ENCODE measurements at regions not wholly inside any gene's neighbourhood (a gene's known extent, or its start where the extent isn't known, plus 50 kb on each side); places are given as distances from the start of the nearest gene placed in this dataset.

GRCh38 chr6:67353861-67354260 is 1281.2 kb upstream of the ADGRB3 start:
- no peaks in the 10 kb centered on the region for H3K4me1 Mint-ChIP-seq (ENCODE audit: low read depth)
- ChIA-PET CTCF (no interaction called here), POLR2A (no interaction called here)
- no peak overlapping the region for H3K4me3 Mint-ChIP-seq
- no peak overlapping the region for H3K27ac Mint-ChIP-seq
- H3K36me3 Mint-ChIP-seq (ENCODE audit: low read depth) = no peaks in the 10 kb centered on the region
- ATAC-seq (no peak), DNase-seq (no peak)
- H3K9me3 Mint-ChIP-seq (ENCODE audit: insufficient read depth) = peaks cover 5% of the 10 kb centered on the region
- no peaks in the 10 kb centered on the region for H3K27me3 Mint-ChIP-seq (ENCODE audit: low read depth)

DNA sequence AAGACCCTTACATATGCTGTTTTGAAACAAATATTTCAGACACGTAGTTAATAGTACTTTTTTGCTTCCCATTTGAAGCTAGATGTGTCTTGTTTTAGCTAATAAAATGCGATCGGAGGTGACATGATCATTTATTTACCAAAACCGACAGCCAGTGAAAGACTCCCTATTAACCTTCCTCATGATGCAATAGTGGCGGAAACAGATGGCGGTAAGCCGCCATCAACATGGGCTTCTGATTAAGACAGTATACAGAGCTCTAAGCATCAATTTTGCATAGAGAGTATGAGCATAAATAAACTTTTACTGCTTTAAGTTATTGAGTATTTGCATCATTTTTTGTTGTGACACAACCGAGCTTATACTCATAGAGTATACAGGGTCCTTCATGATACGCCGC is 1282.4 kb upstream of the ADGRB3 start:
- Mint-ChIP-seq H3K27ac (no peak overlapping the region), H3K27me3 (ENCODE audit: low read depth) (no peaks in the 10 kb centered on the region), H3K4me1 (ENCODE audit: low read depth) (no peaks in the 10 kb centered on the region), H3K4me3 (no peak overlapping the region), H3K36me3 (ENCODE audit: low read depth) (no peaks in the 10 kb centered on the region), H3K9me3 (ENCODE audit: insufficient read depth) (peaks cover 5% of the 10 kb centered on the region)
- DNase-seq (no peak), ATAC-seq (no peak)
- ChIA-PET CTCF (no interaction called here), POLR2A (no interaction called here)

- no peak for ATAC-seq
- no peaks in the 10 kb centered on the region for H3K36me3 Mint-ChIP-seq (ENCODE audit: low read depth)
These were observed 1284.4 kb upstream of the ADGRB3 start for GRCh38 chr6:67350729-67351128.

GRCh38 chr6:67345946-67346345 is 1289.1 kb upstream of the ADGRB3 start:
- Mint-ChIP-seq H3K4me1 (ENCODE audit: low read depth) (no peaks in the 10 kb centered on the region), H3K36me3 (ENCODE audit: low read depth) (no peaks in the 10 kb centered on the region), H3K4me3 (no peak overlapping the region), H3K27ac (no peak overlapping the region), H3K27me3 (ENCODE audit: low read depth) (no peaks in the 10 kb centered on the region), H3K9me3 (ENCODE audit: insufficient read depth) (peaks cover 12% of the 10 kb centered on the region)
- ChIA-PET POLR2A (no interaction called here), CTCF (no interaction called here)
- DNase-seq (no peak), ATAC-seq (no peak)

More at GRCh38 chr6:67350729-67351128, 1284.4 kb upstream of the ADGRB3 start:
- DNase-seq = no peak
- no peaks in the 10 kb centered on the region for H3K4me1 Mint-ChIP-seq (ENCODE audit: low read depth)
- CTCF ChIA-PET = no interaction called here
- peaks cover 15% of the 10 kb centered on the region for H3K9me3 Mint-ChIP-seq (ENCODE audit: insufficient read depth)
- no peak overlapping the region for H3K4me3 Mint-ChIP-seq
- no peaks in the 10 kb centered on the region for H3K27me3 Mint-ChIP-seq (ENCODE audit: low read depth)
- no peak overlapping the region for H3K27ac Mint-ChIP-seq
- POLR2A ChIA-PET = no interaction called here

DNA sequence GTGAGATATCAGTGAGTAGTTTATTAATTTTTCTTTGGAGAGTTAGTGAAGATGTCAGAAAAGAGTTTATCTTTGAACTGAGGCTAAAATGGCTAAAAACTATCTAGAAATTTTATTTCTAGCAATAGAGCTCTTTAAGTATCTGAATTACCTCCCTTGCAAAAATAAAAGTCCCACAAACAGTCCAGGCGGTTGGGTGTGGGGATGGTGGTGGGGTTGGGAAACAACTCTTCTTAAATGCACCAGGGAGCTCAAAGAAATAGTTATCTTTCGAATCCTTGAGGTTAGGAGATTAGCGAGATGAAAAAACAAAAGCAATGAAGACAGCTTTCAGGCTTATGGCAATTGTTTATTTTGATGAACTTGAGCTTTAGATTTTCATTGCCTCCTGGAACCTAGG is 1299.1 kb upstream of the ADGRB3 start:
- Mint-ChIP-seq H3K27ac (no peak overlapping the region), H3K27me3 (ENCODE audit: low read depth) (no peaks in the 10 kb centered on the region), H3K4me1 (ENCODE audit: low read depth) (no peaks in the 10 kb centered on the region), H3K4me3 (no peak overlapping the region), H3K36me3 (ENCODE audit: low read depth) (no peaks in the 10 kb centered on the region), H3K9me3 (ENCODE audit: insufficient read depth) (peaks cover 5% of the 10 kb centered on the region)
- DNase-seq (no peak), ATAC-seq (no peak)
- CTCF ChIA-PET = no interaction called here
- POLR2A ChIA-PET = no interaction called here

DNA sequence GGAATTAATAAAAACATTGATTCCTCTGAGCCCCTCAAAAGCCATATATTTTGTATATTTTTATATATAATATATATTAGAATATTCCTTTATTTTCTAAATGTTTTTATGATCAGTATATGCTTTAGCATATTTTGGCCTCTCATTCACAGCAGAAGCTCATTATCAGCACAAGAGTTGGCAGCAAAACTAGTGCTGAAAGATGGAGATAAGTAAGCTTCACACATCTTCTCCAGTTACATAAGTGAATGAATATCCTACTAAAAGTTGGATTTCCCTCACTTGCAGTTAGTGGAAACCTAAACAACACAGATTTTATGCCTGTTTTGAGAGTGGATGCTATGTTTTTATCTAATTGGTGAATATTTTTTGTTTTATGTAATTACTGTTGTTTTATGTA is 1303.8 kb upstream of the ADGRB3 start:
- ChIA-PET POLR2A (no interaction called here), CTCF (no interaction called here)
- no peak for DNase-seq
- Mint-ChIP-seq H3K36me3 (ENCODE audit: low read depth) (no peaks in the 10 kb centered on the region), H3K9me3 (ENCODE audit: insufficient read depth) (peaks cover 7% of the 10 kb centered on the region), H3K27ac (no peak overlapping the region), H3K4me3 (no peak overlapping the region), H3K4me1 (ENCODE audit: low read depth) (no peaks in the 10 kb centered on the region), H3K27me3 (ENCODE audit: low read depth) (no peaks in the 10 kb centered on the region)
- ATAC-seq = no peak

DNA sequence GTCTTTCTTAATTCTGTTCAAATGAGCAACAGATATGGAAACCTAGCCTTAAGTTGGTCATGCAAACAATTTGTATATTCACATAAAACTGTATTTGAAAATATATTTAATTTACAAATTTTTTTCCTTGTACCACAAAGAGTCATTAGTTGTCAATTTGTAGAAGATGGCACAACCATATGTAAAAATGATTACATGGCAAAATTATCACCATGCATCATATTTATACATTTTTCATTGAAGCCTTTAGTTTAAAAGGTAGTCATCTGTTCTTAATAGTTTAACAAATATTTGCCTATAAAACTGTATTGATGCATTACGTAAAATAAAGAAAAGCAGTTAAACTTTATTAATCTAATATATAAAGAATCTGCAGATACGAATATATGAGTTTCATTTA is 1306.8 kb upstream of the ADGRB3 start:
- no peaks in the 10 kb centered on the region for H3K36me3 Mint-ChIP-seq (ENCODE audit: low read depth)
- peaks cover 9% of the 10 kb centered on the region for H3K9me3 Mint-ChIP-seq (ENCODE audit: insufficient read depth)
- H3K27ac Mint-ChIP-seq = no peak overlapping the region
- no peak overlapping the region for H3K4me3 Mint-ChIP-seq
- H3K4me1 Mint-ChIP-seq (ENCODE audit: low read depth) = no peaks in the 10 kb centered on the region
- ATAC-seq = no peak
- no peak for DNase-seq
- no peaks in the 10 kb centered on the region for H3K27me3 Mint-ChIP-seq (ENCODE audit: low read depth)
- CTCF ChIA-PET = no interaction called here
- POLR2A ChIA-PET = no interaction called here

GRCh38 chr6:67300430-67301040 is 1334.5 kb upstream of the ADGRB3 start:
- no peak for DNase-seq
- Mint-ChIP-seq H3K9me3 (ENCODE audit: insufficient read depth) (peaks cover 10% of the 10 kb centered on the region), H3K27me3 (ENCODE audit: low read depth) (no peaks in the 10 kb centered on the region), H3K27ac (no peak overlapping the region), H3K4me3 (no peak overlapping the region), H3K4me1 (ENCODE audit: low read depth) (no peaks in the 10 kb centered on the region), H3K36me3 (ENCODE audit: low read depth) (no peaks in the 10 kb centered on the region)
- no peak for ATAC-seq
- ChIA-PET POLR2A (no interaction called here), CTCF (no interaction called here)

GRCh38 chr6:67292169-67292568 is 1342.9 kb upstream of the ADGRB3 start:
- peaks cover 14% of the 10 kb centered on the region for H3K9me3 Mint-ChIP-seq (ENCODE audit: insufficient read depth)
- H3K4me1 Mint-ChIP-seq (ENCODE audit: low read depth) = no peaks in the 10 kb centered on the region
- no peaks in the 10 kb centered on the region for H3K36me3 Mint-ChIP-seq (ENCODE audit: low read depth)
- POLR2A ChIA-PET = no interaction called here
- no peak for DNase-seq
- CTCF ChIA-PET = no interaction called here
- H3K4me3 Mint-ChIP-seq = no peak overlapping the region
- no peaks in the 10 kb centered on the region for H3K27me3 Mint-ChIP-seq (ENCODE audit: low read depth)
- H3K27ac Mint-ChIP-seq = no peak overlapping the region
- ATAC-seq = no peak

- POLR2A ChIA-PET = no interaction called here
- H3K27me3 Mint-ChIP-seq (ENCODE audit: low read depth) = no peaks in the 10 kb centered on the region
These were observed 1347.5 kb upstream of the ADGRB3 start for GRCh38 chr6:67287566-67287965.

GRCh38 chr6:67285770-67286495 is 1349.1 kb upstream of the ADGRB3 start:
- DNase-seq (no peak), ATAC-seq (no peak)
- POLR2A ChIA-PET = no interaction called here
- Mint-ChIP-seq H3K36me3 (ENCODE audit: low read depth) (no peaks in the 10 kb centered on the region), H3K27me3 (ENCODE audit: low read depth) (no peaks in the 10 kb centered on the region), H3K9me3 (ENCODE audit: insufficient read depth) (peaks cover 10% of the 10 kb centered on the region), H3K4me1 (ENCODE audit: low read depth) (no peaks in the 10 kb centered on the region), H3K4me3 (no peak overlapping the region), H3K27ac (no peak overlapping the region)
- CTCF ChIA-PET = no interaction called here

More at GRCh38 chr6:67287566-67287965, 1347.5 kb upstream of the ADGRB3 start:
- H3K36me3 Mint-ChIP-seq (ENCODE audit: low read depth) = no peaks in the 10 kb centered on the region
- CTCF ChIA-PET = no interaction called here
- DNase-seq = no peak
- no peaks in the 10 kb centered on the region for H3K4me1 Mint-ChIP-seq (ENCODE audit: low read depth)
- no peak overlapping the region for H3K27ac Mint-ChIP-seq
- no peak for ATAC-seq
- no peak overlapping the region for H3K4me3 Mint-ChIP-seq
- peaks cover 10% of the 10 kb centered on the region for H3K9me3 Mint-ChIP-seq (ENCODE audit: insufficient read depth)

GRCh38 chr6:67277312-67277711 is 1357.8 kb upstream of the ADGRB3 start:
- DNase-seq = no peak
- H3K9me3 Mint-ChIP-seq (ENCODE audit: insufficient read depth) = no peaks in the 10 kb centered on the region
- H3K27me3 Mint-ChIP-seq (ENCODE audit: low read depth) = no peaks in the 10 kb centered on the region
- no peaks in the 10 kb centered on the region for H3K4me1 Mint-ChIP-seq (ENCODE audit: low read depth)
- CTCF ChIA-PET = no interaction called here
- ATAC-seq = no peak
- H3K27ac Mint-ChIP-seq = no peak overlapping the region
- POLR2A ChIA-PET = no interaction called here
- H3K4me3 Mint-ChIP-seq = no peak overlapping the region
- no peaks in the 10 kb centered on the region for H3K36me3 Mint-ChIP-seq (ENCODE audit: low read depth)
